ENCODE measurements at regions not wholly inside any gene's neighbourhood (a gene's known extent, or its start where the extent isn't known, plus 50 kb on each side); places are given as distances from the start of the nearest gene placed in this dataset.

GRCh38 chr22:48396785-48397530 lies 1430.7 kb downstream of the BRD1 start (continued):
- no peak for TF ChIP-seq ZSCAN20 (CRISPR knock-in tag; IDR thresholded peaks at IDR 0.05; ENCODE audit: borderline replicate concordance)
- no peak for TF ChIP-seq LCORL (IDR thresholded peaks at IDR 0.05)
- peak; percentile 94 for TF ChIP-seq LCORL (CRISPR knock-in tag; IDR thresholded peaks at IDR 0.05)
- TF ChIP-seq MTA3 (CRISPR knock-in tag; IDR thresholded peaks at IDR 0.05), result no peak
- no peak for TF ChIP-seq ARID2 (CRISPR knock-in tag; IDR thresholded peaks at IDR 0.05; ENCODE audit: borderline replicate concordance)
- TF ChIP-seq, protein P1, sequence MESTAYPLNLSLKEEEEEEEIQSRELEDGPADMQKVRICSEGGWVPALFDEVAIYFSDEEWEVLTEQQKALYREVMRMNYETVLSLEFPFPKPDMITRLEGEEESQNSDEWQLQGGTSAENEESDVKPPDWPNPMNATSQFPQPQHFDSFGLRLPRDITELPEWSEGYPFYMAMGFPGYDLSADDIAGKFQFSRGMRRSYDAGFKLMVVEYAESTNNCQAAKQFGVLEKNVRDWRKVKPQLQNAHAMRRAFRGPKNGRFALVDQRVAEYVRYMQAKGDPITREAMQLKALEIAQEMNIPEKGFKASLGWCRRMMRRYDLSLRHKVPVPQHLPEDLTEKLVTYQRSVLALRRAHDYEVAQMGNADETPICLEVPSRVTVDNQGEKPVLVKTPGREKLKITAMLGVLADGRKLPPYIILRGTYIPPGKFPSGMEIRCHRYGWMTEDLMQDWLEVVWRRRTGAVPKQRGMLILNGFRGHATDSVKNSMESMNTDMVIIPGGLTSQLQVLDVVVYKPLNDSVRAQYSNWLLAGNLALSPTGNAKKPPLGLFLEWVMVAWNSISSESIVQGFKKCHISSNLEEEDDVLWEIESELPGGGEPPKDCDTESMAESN (CRISPR knock-in tag; conservative IDR thresholded peaks at IDR 0.05), result no peak
- TF ChIP-seq ZXDC (CRISPR knock-in tag; IDR thresholded peaks at IDR 0.05), result no peak
- TF ChIP-seq HDAC6 (IDR thresholded peaks at IDR 0.05; ENCODE audit: low read depth, low read length), result no peak
- TF ChIP-seq SYNCRIP (IDR thresholded peaks at IDR 0.05; ENCODE audit: insufficient read depth, low read depth, low read length), result no peak
- no peak for TF ChIP-seq ZNF136 (CRISPR knock-in tag; IDR thresholded peaks at IDR 0.05; ENCODE audit: low read depth)
- no peak for TF ChIP-seq PHB2 (IDR thresholded peaks at IDR 0.05; ENCODE audit: partially characterized antibody)
- TF ChIP-seq SNAPC2 (CRISPR knock-in tag; IDR thresholded peaks at IDR 0.05), result no peak
- TF ChIP-seq EP300 (IDR thresholded peaks at IDR 0.05; ENCODE audit: low read depth in 2 of 2, low read length in 2 of 2), result peak in 1 of 2 experiments; percentile 50; a peak in 1 of 4 replicates
- no peak for TF ChIP-seq EP300 (CRISPR knock-in tag; IDR thresholded peaks at IDR 0.05; ENCODE audit: borderline replicate concordance)
- TF ChIP-seq HNRNPUL1 (IDR thresholded peaks at IDR 0.05; ENCODE audit: low read depth, low read length), result no peak
- no peak for TF ChIP-seq MIXL1 (CRISPR knock-in tag; IDR thresholded peaks at IDR 0.05)
- peak; percentile 68 for TF ChIP-seq HDAC2 (CRISPR knock-in tag; IDR thresholded peaks at IDR 0.05)
- no peak for TF ChIP-seq HOXA5 (CRISPR knock-in tag; IDR thresholded peaks at IDR 0.05)
- TF ChIP-seq, protein P2, sequence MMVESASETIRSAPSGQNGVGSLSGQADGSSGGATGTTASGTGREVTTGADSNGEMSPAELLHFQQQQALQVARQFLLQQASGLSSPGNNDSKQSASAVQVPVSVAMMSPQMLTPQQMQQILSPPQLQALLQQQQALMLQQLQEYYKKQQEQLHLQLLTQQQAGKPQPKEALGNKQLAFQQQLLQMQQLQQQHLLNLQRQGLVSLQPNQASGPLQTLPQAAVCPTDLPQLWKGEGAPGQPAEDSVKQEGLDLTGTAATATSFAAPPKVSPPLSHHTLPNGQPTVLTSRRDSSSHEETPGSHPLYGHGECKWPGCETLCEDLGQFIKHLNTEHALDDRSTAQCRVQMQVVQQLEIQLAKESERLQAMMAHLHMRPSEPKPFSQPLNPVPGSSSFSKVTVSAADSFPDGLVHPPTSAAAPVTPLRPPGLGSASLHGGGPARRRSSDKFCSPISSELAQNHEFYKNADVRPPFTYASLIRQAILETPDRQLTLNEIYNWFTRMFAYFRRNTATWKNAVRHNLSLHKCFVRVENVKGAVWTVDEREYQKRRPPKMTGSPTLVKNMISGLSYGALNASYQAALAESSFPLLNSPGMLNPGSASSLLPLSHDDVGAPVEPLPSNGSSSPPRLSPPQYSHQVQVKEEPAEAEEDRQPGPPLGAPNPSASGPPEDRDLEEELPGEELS (CRISPR knock-in tag; IDR thresholded peaks at IDR 0.05), result no peak; the same call in 1 of the 2 replicates
- TF ChIP-seq KDM5B (CRISPR knock-in tag; IDR thresholded peaks at IDR 0.05; ENCODE audit: borderline replicate concordance), result 0 out of 2 replicates have a peak, but pooled peaks have one; percentile 23
- no peak for TF ChIP-seq ZNF251 (CRISPR knock-in tag; IDR thresholded peaks at IDR 0.05)
- no peak; the same call in 1 of the 2 replicates for TF ChIP-seq ZBTB20 (CRISPR knock-in tag; IDR thresholded peaks at IDR 0.05; ENCODE audit: borderline replicate concordance, low read depth)
- TF ChIP-seq SRY (CRISPR knock-in tag; IDR thresholded peaks at IDR 0.05), result peak; percentile 50; the same call in 1 of the 2 replicates
- no peak for TF ChIP-seq ZNF10 (CRISPR knock-in tag; IDR thresholded peaks at IDR 0.05; ENCODE audit: borderline replicate concordance, low read depth)
- TF ChIP-seq ZNF160 (CRISPR knock-in tag; IDR thresholded peaks at IDR 0.05), result no peak
- TF ChIP-seq XBP1 (CRISPR knock-in tag; IDR thresholded peaks at IDR 0.05), result no peak

All from HepG2 (cell line).